GM12878 (cell line): ENCODE measurements at regions not wholly inside any gene's neighbourhood (a gene's known extent, or its start where the extent isn't known, plus 50 kb on each side); places are given as distances from the start of the nearest gene placed in this dataset. TPM values are rescaled to one million over a fixed set of nuclear protein-coding genes. Genes with fewer than 3 reads are reported as not detected.

Experiments
- ATAC-seq: fragments of 200-7000 bp; cut with Tn5 transposase; 3 replicates; pipeline ENCODE4 v1.9.1; 2020; ENCODE audit warnings: mild to moderate bottlenecking, moderate library complexity
- BruUV-seq: library from RNA; stranded (reverse); fragments of 400-500 nt; replicated peaks from 2 replicates; lab custom pipeline; 2021; lab: Mats Ljungman, UMichigan
- CTCF ChIA-PET: fragments of 300-600 bp; sonication (Branson Sonifier 250); formaldehyde crosslinking; extraction: SDS; loops from one replicate; lab custom pipeline; 2021; ENCODE audit warnings: inconsistent platforms; lab: Yijun Ruan, JAX
- POLR2A ChIA-PET: fragments of 350-600 bp; formaldehyde crosslinking; extraction: SDS; loops from one replicate; lab custom pipeline; 2021; ENCODE audit warnings: inconsistent platforms; lab: Charles Lee
- RAD21 ChIA-PET: fragments of 300-600 bp; sonication (Branson Sonifier 250); formaldehyde crosslinking; loops from one replicate; lab custom pipeline; 2023; ENCODE audit warnings: antibody characterized with exemption; ENCODE audit not compliant: unreplicated experiment; lab: Charles Lee
- SMC1A ChIA-PET: fragments of 300-600 bp; sonication (Branson Sonifier 250); formaldehyde crosslinking; loops from one replicate; lab custom pipeline; 2023; ENCODE audit not compliant: unreplicated experiment, uncharacterized antibody; lab: Charles Lee
- DNase-seq: peaks from one replicate; pipeline ENCODE4 v3.0.0-alpha.2; 2011; ENCODE audit warnings: low read depth, low spot score
- FAIRE-seq: peaks from 3 replicates; lab custom pipeline; 2011; peaks lifted over from hg19 to GRCh38; lab: Jason Lieb, UNC
- H2AFZ ChIP-seq: 2 replicates; pipeline ENCODE4 v1.6.0; 2011; ENCODE audit warnings: low read depth, low read length, control low read depth; ENCODE audit not compliant: control insufficient read depth
- H3K27ac ChIP-seq: 2 replicates; pipeline ENCODE4 v1.5.1; 2011; ENCODE audit warnings: control low read depth; ENCODE audit not compliant: control insufficient read depth, insufficient read depth
- H3K27me3 ChIP-seq, 2 experiments: replicated peaks in 1 of 2; 2 replicates each; pipeline versions ENCODE4 v1.6.0 to v1.6.1; 2011; ENCODE audit warnings: low read length in 1 of 2; ENCODE audit not compliant: control insufficient read depth in 2 of 2, insufficient read depth in 2 of 2
- H3K36me3 ChIP-seq, 2 experiments: 2 replicates each; pipeline ENCODE4 v1.5.1; 2011; ENCODE audit warnings: low read length in 1 of 2; ENCODE audit not compliant: control insufficient read depth in 2 of 2, insufficient read depth in 2 of 2
- H3K4me1 ChIP-seq: 2 replicates; pipeline ENCODE4 v1.6.1; 2011; ENCODE audit warnings: mild to moderate bottlenecking, low read length, moderate library complexity, mixed read lengths; ENCODE audit not compliant: control insufficient read depth, insufficient read depth
- H3K4me2 ChIP-seq: 2 replicates; pipeline ENCODE4 v1.6.0; 2011; ENCODE audit warnings: control low read depth; ENCODE audit not compliant: control insufficient read depth, insufficient read depth
- H3K4me3 ChIP-seq: fragments of 200-600 bp; sonication (generic); 2 replicates; pipeline ENCODE4 v1.5.1; 2016
- H3K79me2 ChIP-seq: 2 replicates; pipeline ENCODE4 v1.6.0; 2011; ENCODE audit warnings: low read length; ENCODE audit not compliant: control insufficient read depth, insufficient read depth
- H3K9ac ChIP-seq: 2 replicates; pipeline ENCODE4 v1.8.0; 2011; ENCODE audit warnings: low read length, control low read depth, mixed read lengths; ENCODE audit not compliant: control insufficient read depth, insufficient read depth
- H3K9me3 ChIP-seq: replicated peaks from 3 replicates; pipeline ENCODE4 v1.5.1; 2011; ENCODE audit warnings: mild to moderate bottlenecking, low read length; ENCODE audit not compliant: control insufficient read depth, insufficient read depth
- H4K20me1 ChIP-seq: 2 replicates; pipeline ENCODE4 v1.6.0; 2011; ENCODE audit not compliant: control insufficient read depth, insufficient read depth
- CREB1 ChIP-seq: IDR thresholded peaks from 2 replicates; pipeline ENCODE4 v1.6.1; 2012; ENCODE audit warnings: low read depth, mild to moderate bottlenecking, inconsistent platforms
- HCFC1 ChIP-seq: fragments of 150-350 bp; IDR thresholded peaks from 2 replicates; pipeline ENCODE4 v1.6.1; 2014; ENCODE audit warnings: low read length
- JUNB ChIP-seq: IDR thresholded peaks from 2 replicates; pipeline ENCODE4 v1.6.1; 2016; ENCODE audit warnings: antibody characterized with exemption, mild to moderate bottlenecking
- KDM1A ChIP-seq: fragments of 200-600 bp; sonication (generic); IDR thresholded peaks from 2 replicates; pipeline ENCODE4 v1.6.1; 2016; ENCODE audit warnings: borderline replicate concordance
- MXI1 ChIP-seq: fragments of 150-350 bp; IDR thresholded peaks from 2 replicates; pipeline ENCODE4 v1.6.1; 2011; ENCODE audit warnings: low read depth, mild to moderate bottlenecking, inconsistent platforms, low read length, improper control_type of control experiment
- NKRF ChIP-seq: fragments of 450-650 bp; conservative IDR thresholded peaks from 2 replicates; pipeline ENCODE4 v1.6.1; 2017; ENCODE audit warnings: mild to moderate bottlenecking, moderate library complexity
- SREBF2 ChIP-seq: IDR thresholded peaks from 2 replicates; pipeline ENCODE4 v1.6.1; 2012; ENCODE audit warnings: mild to moderate bottlenecking, low read length
- TCF3 ChIP-seq: IDR thresholded peaks from 2 replicates; pipeline ENCODE4 v1.6.1; 2012; ENCODE audit warnings: low read depth, mild to moderate bottlenecking, low read length, borderline replicate concordance; ENCODE audit not compliant: insufficient read depth
- ZBTB11 ChIP-seq: fragments of 450-650 bp; formaldehyde crosslinking; IDR thresholded peaks from 2 replicates; pipeline ENCODE4 v1.5.0; 2022; ENCODE audit warnings: mild to moderate bottlenecking, missing genetic modification characterization
- ZNF622 ChIP-seq: fragments of 450-650 bp; IDR thresholded peaks from 2 replicates; pipeline ENCODE4 v1.6.1; 2017; ENCODE audit warnings: mild to moderate bottlenecking, inconsistent platforms
- WGBS: methylation state at CpG from one replicate; pipeline ENCODE4 v1.1.6; 2016; ENCODE audit warnings: low lambda C conversion rate; ENCODE audit not compliant: insufficient replicate concordance, insufficient coverage; ENCODE audit errors: missing lambda C conversion rate; 5-methylcytosine and 5-hydroxymethylcytosine counted together
- in situ Hi-C: fragments of 300-500 bp; cut with MboI; formaldehyde crosslinking; loops from 9 replicates; pipeline ENCODE4 v1.14.3; 2018; ENCODE audit warnings: mixed read lengths
- intact Hi-C: fragments of 100-400 bp; cut with micrococcal nuclease; formaldehyde crosslinking; loops from one replicate; pipeline ENCODE4 v1.14.2; 2022; ENCODE audit not compliant: unreplicated experiment
- small RNA-seq: library from RNA; depleted of rRNA; stranded (forward); fragments of <200 nt; gene quantifications from one replicate; pipeline ENCODE3, GENCODE V24; 2014

- TF ChIP-seq ZBTB11 (CRISPR knock-in tag) (no peak), NKRF (no peak), MXI1 (no peak), CREB1 (no peak), TCF3 (no peak), HCFC1 (no peak), KDM1A (no peak), JUNB (no peak), ZNF622 (no peak), SREBF2 (no peak)
- no peak overlapping the region for H3K4me2 ChIP-seq
- H3K4me3 ChIP-seq = no peak overlapping the region
- H3K27ac ChIP-seq = no peak overlapping the region
- H3K27me3 ChIP-seq = 0 out of 4 replicates have a peak, but pooled peaks cover 0 to 2% of the 10 kb centered on the region in 2 experiments
- ATAC-seq (no peak), DNase-seq (no peak), FAIRE-seq (no peak)
- H2AFZ ChIP-seq = no peak overlapping the region
- 65% methylated on average over 6 of the region's 6 CpGs for WGBS
- no peaks in the 10 kb centered on the region for H3K9me3 ChIP-seq
- ChIA-PET RAD21 (no interaction called here), SMC1A (no interaction called here), POLR2A (no interaction called here), CTCF (interaction anchor here (0.6 to 0.7 kb wide), 2 partner anchors 10 to 229 kb away, joined by 3 read pairs; no protein-coding TSS in a partner anchor)
- H3K36me3 ChIP-seq = no peaks in the 10 kb centered on the region
- in situ Hi-C loops (no loop called here), intact Hi-C loops (no loop called here)
- H3K9ac ChIP-seq = no peak overlapping the region
- no peaks in the 10 kb centered on the region for H4K20me1 ChIP-seq
- no peaks in the 10 kb centered on the region for H3K79me2 ChIP-seq
- no peaks in the 10 kb centered on the region for H3K4me1 ChIP-seq
- no TSS peak for BruUV-seq
Observed at GRCh38 chr20:51854921-51855320, 52.6 kb upstream of the SALL4 start.

Small RNA genes in the stretch of these regions (small RNA-seq; reads per million reads assigned to genes)
- not detected for gene RNU6-347P
- gene RNU7-6P = not detected
